Neural progenitor cell (in vitro differentiated cells): ENCODE measurements at regions not wholly inside any gene's neighbourhood (a gene's known extent, or its start where the extent isn't known, plus 50 kb on each side); places are given as distances from the start of the nearest gene placed in this dataset.

Experiments used
- DNase-seq: peaks from one replicate; pipeline ENCODE4 v3.0.0-alpha.2; 2016; ENCODE audit warnings: low spot score
- H2AFZ ChIP-seq: fragments of 200-600 bp; sonication (generic); replicated peaks from 2 replicates; pipeline ENCODE4 v1.6.1; 2016; ENCODE audit warnings: antibody characterized with exemption
- H3F3A ChIP-seq: fragments of 200-600 bp; sonication (generic); 2 replicates; pipeline ENCODE4 v1.6.1; 2016; ENCODE audit warnings: antibody characterized with exemption, low read depth
- H3K27ac ChIP-seq: fragments of 200-600 bp; sonication (generic); 2 replicates; pipeline ENCODE4 v1.5.1; 2016; ENCODE audit warnings: mild to moderate bottlenecking
- H3K27me3 ChIP-seq: fragments of 200-600 bp; sonication (generic); 2 replicates; pipeline ENCODE4 v1.6.1; 2016; ENCODE audit warnings: mild to moderate bottlenecking, moderate library complexity
- H3K36me3 ChIP-seq: fragments of 200-600 bp; sonication (generic); 2 replicates; pipeline ENCODE4 v1.5.1; 2016
- H3K4me1 ChIP-seq: fragments of 200-600 bp; sonication (generic); 2 replicates; pipeline ENCODE4 v1.6.1; 2016; ENCODE audit warnings: mixed run types
- H3K4me2 ChIP-seq: fragments of 200-600 bp; sonication (generic); 2 replicates; pipeline ENCODE4 v1.6.1; 2016
- H3K4me3 ChIP-seq: fragments of 200-600 bp; sonication (generic); 2 replicates; pipeline ENCODE4 v1.5.1; 2016
- H3K79me2 ChIP-seq: fragments of 200-600 bp; sonication (generic); 2 replicates; pipeline ENCODE4 v1.6.1; 2016; ENCODE audit warnings: low read depth
- H3K9ac ChIP-seq: fragments of 200-600 bp; sonication (generic); 2 replicates; pipeline ENCODE4 v1.6.1; 2016
- H3K9me3 ChIP-seq: fragments of 200-600 bp; sonication (generic); 2 replicates; pipeline ENCODE4 v1.5.1; 2016; ENCODE audit warnings: low read depth
- H4K20me1 ChIP-seq: fragments of 200-600 bp; sonication (generic); 2 replicates; pipeline ENCODE4 v1.6.1; 2016; ENCODE audit warnings: low read depth
- H3K27ac Mint-ChIP-seq: 3 replicates; pipeline ENCODE4 v1.8.0; 2021; ENCODE audit warnings: mixed read lengths
- H3K27me3 Mint-ChIP-seq: 2 replicates; pipeline ENCODE4 v1.8.0; 2022; ENCODE audit warnings: low read depth, mild to moderate bottlenecking, inconsistent platforms, moderate library complexity, mixed read lengths; ENCODE audit not compliant: insufficient read depth
- H3K36me3 Mint-ChIP-seq: 3 replicates; pipeline ENCODE4 v1.8.0; 2021; ENCODE audit warnings: mixed read lengths
- H3K4me1 Mint-ChIP-seq: 3 replicates; pipeline ENCODE4 v1.8.0; 2021; ENCODE audit warnings: mixed read lengths
- H3K4me3 Mint-ChIP-seq: 3 replicates; pipeline ENCODE4 v1.8.0; 2021; ENCODE audit warnings: mild to moderate bottlenecking, moderate library complexity, mixed read lengths
- H3K9me3 Mint-ChIP-seq: 3 replicates; pipeline ENCODE4 v1.8.0; 2020; ENCODE audit warnings: mixed read lengths
- CTCF ChIP-seq: fragments of 200-600 bp; sonication (generic); IDR thresholded peaks from 2 replicates; pipeline ENCODE4 v1.5.1; 2017; ENCODE audit warnings: antibody characterized with exemption, mild to moderate bottlenecking
- EZH2 ChIP-seq: fragments of 200-600 bp; sonication (generic); IDR thresholded peaks from 2 replicates; pipeline ENCODE4 v1.6.1; 2017; ENCODE audit warnings: antibody characterized with exemption, mild to moderate bottlenecking, moderate library complexity
- EZH2phosphoT487 ChIP-seq: fragments of 200-600 bp; sonication (generic); IDR thresholded peaks from 2 replicates; pipeline ENCODE4 v1.6.1; 2017; ENCODE audit warnings: antibody characterized with exemption

GRCh38 chr5:147957901-147958300 is 51.6 kb upstream of the C5orf46 start:
- peaks cover 2% of the 10 kb centered on the region for H3K36me3 ChIP-seq
- Mint-ChIP-seq H3K36me3 (no peaks in the 10 kb centered on the region), H3K9me3 (no peaks in the 10 kb centered on the region), H3K27ac (no peak overlapping the region), H3K27me3 (no peaks in the 10 kb centered on the region), H3K4me3 (no peak overlapping the region), H3K4me1 (no peaks in the 10 kb centered on the region)
- no peaks in the 10 kb centered on the region for H3K27me3 ChIP-seq
- H3K4me1 ChIP-seq: no peaks in the 10 kb centered on the region
- H2AFZ ChIP-seq: no peak overlapping the region
- H4K20me1 ChIP-seq: no peaks in the 10 kb centered on the region
- no peak overlapping the region for H3K4me3 ChIP-seq
- H3K9ac ChIP-seq: no peak overlapping the region
- H3K4me2 ChIP-seq: no peak overlapping the region
- no peaks in the 10 kb centered on the region for H3K79me2 ChIP-seq
- H3F3A ChIP-seq: no peaks in the 10 kb centered on the region
- no peak overlapping the region for H3K27ac ChIP-seq
- DNase-seq: no peak
- no peaks in the 10 kb centered on the region for H3K9me3 ChIP-seq
- TF ChIP-seq CTCF (no peak), EZH2phosphoT487 (no peak), EZH2 (no peak)

GRCh38 chr5:147956842-147957223 is 50.5 kb upstream of the C5orf46 start:
- Histone ChIP-seq H3K4me2 (no peak overlapping the region), H3K27ac (no peak overlapping the region), H4K20me1 (no peaks in the 10 kb centered on the region), H3K27me3 (no peaks in the 10 kb centered on the region), H3K79me2 (no peaks in the 10 kb centered on the region), H3K9ac (no peak overlapping the region), H3K4me3 (no peak overlapping the region), H3K4me1 (no peaks in the 10 kb centered on the region), H3K36me3 (peaks cover 2% of the 10 kb centered on the region), H3K9me3 (no peaks in the 10 kb centered on the region), H2AFZ (no peak overlapping the region), H3F3A (no peaks in the 10 kb centered on the region)
- Mint-ChIP-seq H3K9me3 (no peaks in the 10 kb centered on the region), H3K27ac (no peak overlapping the region), H3K27me3 (no peaks in the 10 kb centered on the region), H3K4me3 (no peak overlapping the region), H3K4me1 (no peaks in the 10 kb centered on the region), H3K36me3 (no peaks in the 10 kb centered on the region)
- no peak for DNase-seq
- TF ChIP-seq EZH2 (no peak), EZH2phosphoT487 (no peak), CTCF (no peak)

- no peak overlapping the region for H3K4me2 ChIP-seq
- H3K4me3 Mint-ChIP-seq: no peak overlapping the region
- no peak overlapping the region for H3K9ac ChIP-seq
- no peak for TF ChIP-seq CTCF
- no peak for TF ChIP-seq EZH2
- TF ChIP-seq EZH2phosphoT487: no peak
- no peaks in the 10 kb centered on the region for H3F3A ChIP-seq
- DNase-seq: no peak
- H3K9me3 Mint-ChIP-seq: no peaks in the 10 kb centered on the region
- no peak overlapping the region for H3K27ac ChIP-seq
- no peaks in the 10 kb centered on the region for H3K4me1 ChIP-seq
- H3K36me3 ChIP-seq: peaks cover 2% of the 10 kb centered on the region
- no peaks in the 10 kb centered on the region for H3K36me3 Mint-ChIP-seq
- no peaks in the 10 kb centered on the region for H3K9me3 ChIP-seq
- peaks cover 3% of the 10 kb centered on the region for H3K79me2 ChIP-seq
- no peaks in the 10 kb centered on the region for H3K27me3 ChIP-seq
- no peaks in the 10 kb centered on the region for H4K20me1 ChIP-seq
- no peak overlapping the region for H2AFZ ChIP-seq
- no peak overlapping the region for H3K27ac Mint-ChIP-seq
- no peaks in the 10 kb centered on the region for H3K4me1 Mint-ChIP-seq
- no peaks in the 10 kb centered on the region for H3K27me3 Mint-ChIP-seq
- no peak overlapping the region for H3K4me3 ChIP-seq
These were observed 49.9 kb upstream of the C5orf46 start for GRCh38 chr5:147956064-147956841.
